ENCODE measurements at regions not wholly inside any gene's neighbourhood (a gene's known extent, or its start where the extent isn't known, plus 50 kb on each side); places are given as distances from the start of the nearest gene placed in this dataset.

GRCh38 chr3:117080872-117081271 is 371.3 kb downstream of the TUSC7 start:
- H3K36me3 Mint-ChIP-seq, result no peaks in the 10 kb centered on the region
- H3K4me1 ChIP-seq (ENCODE audit: insufficient read depth, low read length), result no peaks in the 10 kb centered on the region
- no peaks in the 10 kb centered on the region for H3K9me3 ChIP-seq (ENCODE audit: low read length)
- ChIA-PET CTCF (no interaction called here), POLR2A (no interaction called here)
- no peak overlapping the region for H3K27ac ChIP-seq (ENCODE audit: low read depth, low read length)
- no peaks in the 10 kb centered on the region for H3K36me3 ChIP-seq (ENCODE audit: insufficient read depth, low read length)
- H3K4me1 Mint-ChIP-seq, result no peaks in the 10 kb centered on the region
- H3K27me3 ChIP-seq (ENCODE audit: insufficient read depth, low read length, poor library complexity, severe bottlenecking), result no peaks in the 10 kb centered on the region
- no peaks in the 10 kb centered on the region for H3K27me3 Mint-ChIP-seq
- no peak for DNase-seq
- no peak overlapping the region for H3K27ac Mint-ChIP-seq
- H3K4me3 Mint-ChIP-seq, result no peak overlapping the region
- H3K9me3 Mint-ChIP-seq, result peaks cover under 1 to 18% (median 7%) of the 10 kb centered on the region in 5 donors
- no peak overlapping the region for H3K4me3 ChIP-seq (ENCODE audit: low read length)

GRCh38 chr3:117084277-117084676 is 374.7 kb downstream of the TUSC7 start:
- ChIA-PET CTCF (no interaction called here), POLR2A (no interaction called here)
- DNase-seq, result no peak
- Histone ChIP-seq H3K27ac (ENCODE audit: low read depth, low read length) (no peak overlapping the region), H3K4me1 (ENCODE audit: insufficient read depth, low read length) (no peaks in the 10 kb centered on the region), H3K9me3 (ENCODE audit: low read length) (no peaks in the 10 kb centered on the region), H3K27me3 (ENCODE audit: insufficient read depth, low read length, poor library complexity, severe bottlenecking) (no peaks in the 10 kb centered on the region), H3K4me3 (ENCODE audit: low read length) (no peak overlapping the region), H3K36me3 (ENCODE audit: insufficient read depth, low read length) (no peaks in the 10 kb centered on the region)
- Mint-ChIP-seq H3K36me3 (no peaks in the 10 kb centered on the region), H3K9me3 (peaks cover 1 to 13% (median 7%) of the 10 kb centered on the region in 5 donors), H3K27ac (no peak overlapping the region), H3K27me3 (no peaks in the 10 kb centered on the region), H3K4me1 (no peaks in the 10 kb centered on the region), H3K4me3 (no peak overlapping the region)

- Mint-ChIP-seq H3K4me1 (no peaks in the 10 kb centered on the region), H3K9me3 (peaks cover 1 to 13% (median 7%) of the 10 kb centered on the region in 5 donors), H3K4me3 (no peak overlapping the region), H3K36me3 (no peaks in the 10 kb centered on the region), H3K27ac (no peak overlapping the region), H3K27me3 (no peaks in the 10 kb centered on the region)
- Histone ChIP-seq H3K4me3 (ENCODE audit: low read length) (no peak overlapping the region), H3K27ac (ENCODE audit: low read depth, low read length) (no peak overlapping the region), H3K27me3 (ENCODE audit: insufficient read depth, low read length, poor library complexity, severe bottlenecking) (no peaks in the 10 kb centered on the region), H3K4me1 (ENCODE audit: insufficient read depth, low read length) (no peaks in the 10 kb centered on the region), H3K9me3 (ENCODE audit: low read length) (no peaks in the 10 kb centered on the region), H3K36me3 (ENCODE audit: insufficient read depth, low read length) (no peaks in the 10 kb centered on the region)
- ChIA-PET POLR2A (no interaction called here), CTCF (no interaction called here)
- no peak for DNase-seq
Measured at GRCh38 chr3:117084739-117085270, 375.2 kb downstream of the TUSC7 start.

- no peaks in the 10 kb centered on the region for H3K4me1 Mint-ChIP-seq
- H3K27me3 Mint-ChIP-seq, result no peaks in the 10 kb centered on the region
- no peak overlapping the region for H3K4me3 Mint-ChIP-seq
- no peak for DNase-seq
- no peaks in the 10 kb centered on the region for H3K9me3 ChIP-seq (ENCODE audit: low read length)
- peaks cover 0 to 25% (median 5%) of the 10 kb centered on the region in 5 donors for H3K9me3 Mint-ChIP-seq
- H3K36me3 ChIP-seq (ENCODE audit: insufficient read depth, low read length), result no peaks in the 10 kb centered on the region
- POLR2A ChIA-PET, result no interaction called here
- no peak overlapping the region for H3K4me3 ChIP-seq (ENCODE audit: low read length)
- no peaks in the 10 kb centered on the region for H3K4me1 ChIP-seq (ENCODE audit: insufficient read depth, low read length)
- no peaks in the 10 kb centered on the region for H3K36me3 Mint-ChIP-seq
- no peak overlapping the region for H3K27ac Mint-ChIP-seq
- H3K27ac ChIP-seq (ENCODE audit: low read depth, low read length), result no peak overlapping the region
- no peaks in the 10 kb centered on the region for H3K27me3 ChIP-seq (ENCODE audit: insufficient read depth, low read length, poor library complexity, severe bottlenecking)
- CTCF ChIA-PET, result no interaction called here
Measured at GRCh38 chr3:117091676-117092075, 382.1 kb downstream of the TUSC7 start.

- H3K9me3 ChIP-seq (ENCODE audit: low read length), result no peaks in the 10 kb centered on the region
- H3K36me3 ChIP-seq (ENCODE audit: insufficient read depth, low read length), result no peaks in the 10 kb centered on the region
- Mint-ChIP-seq H3K9me3 (peaks cover 0 to 12% (median 9%) of the 10 kb centered on the region in 5 donors), H3K27me3 (no peaks in the 10 kb centered on the region), H3K4me1 (no peaks in the 10 kb centered on the region), H3K4me3 (no peak overlapping the region), H3K36me3 (no peaks in the 10 kb centered on the region), H3K27ac (no peak overlapping the region)
- ChIA-PET CTCF (no interaction called here), POLR2A (no interaction called here)
- H3K27me3 ChIP-seq (ENCODE audit: insufficient read depth, low read length, poor library complexity, severe bottlenecking), result no peaks in the 10 kb centered on the region
- H3K4me1 ChIP-seq (ENCODE audit: insufficient read depth, low read length), result no peaks in the 10 kb centered on the region
- H3K27ac ChIP-seq (ENCODE audit: low read depth, low read length), result no peak overlapping the region
- no peak for DNase-seq
- H3K4me3 ChIP-seq (ENCODE audit: low read length), result no peak overlapping the region
Measured at GRCh38 chr3:117096549-117096948, 387.0 kb downstream of the TUSC7 start.

GRCh38 chr3:117097351-117097750 is 387.8 kb downstream of the TUSC7 start:
- no peak overlapping the region for H3K4me3 ChIP-seq (ENCODE audit: low read length)
- no peaks in the 10 kb centered on the region for H3K4me1 ChIP-seq (ENCODE audit: insufficient read depth, low read length)
- no peaks in the 10 kb centered on the region for H3K27me3 ChIP-seq (ENCODE audit: insufficient read depth, low read length, poor library complexity, severe bottlenecking)
- H3K9me3 ChIP-seq (ENCODE audit: low read length), result no peaks in the 10 kb centered on the region
- ChIA-PET POLR2A (no interaction called here), CTCF (no interaction called here)
- H3K9me3 Mint-ChIP-seq, result peaks cover 0 to 9% (median 8%) of the 10 kb centered on the region in 5 donors
- no peaks in the 10 kb centered on the region for H3K36me3 ChIP-seq (ENCODE audit: insufficient read depth, low read length)
- H3K27ac ChIP-seq (ENCODE audit: low read depth, low read length), result no peak overlapping the region
- no peak overlapping the region for H3K4me3 Mint-ChIP-seq
- no peak for DNase-seq
- H3K4me1 Mint-ChIP-seq, result no peaks in the 10 kb centered on the region
- H3K36me3 Mint-ChIP-seq, result no peaks in the 10 kb centered on the region
- H3K27ac Mint-ChIP-seq, result no peak overlapping the region
- H3K27me3 Mint-ChIP-seq, result no peaks in the 10 kb centered on the region

- ChIA-PET CTCF (no interaction called here), POLR2A (no interaction called here)
- Histone ChIP-seq H3K27ac (ENCODE audit: low read depth, low read length) (no peak overlapping the region), H3K27me3 (ENCODE audit: insufficient read depth, low read length, poor library complexity, severe bottlenecking) (no peaks in the 10 kb centered on the region), H3K36me3 (ENCODE audit: insufficient read depth, low read length) (no peaks in the 10 kb centered on the region), H3K9me3 (ENCODE audit: low read length) (no peaks in the 10 kb centered on the region), H3K4me1 (ENCODE audit: insufficient read depth, low read length) (no peaks in the 10 kb centered on the region), H3K4me3 (ENCODE audit: low read length) (no peak overlapping the region)
- no peak overlapping the region for H3K4me3 Mint-ChIP-seq
- H3K4me1 Mint-ChIP-seq, result no peaks in the 10 kb centered on the region
- peaks cover 0 to 10% (median 5%) of the 10 kb centered on the region in 5 donors for H3K9me3 Mint-ChIP-seq
- DNase-seq, result no peak
- H3K36me3 Mint-ChIP-seq, result no peaks in the 10 kb centered on the region
- no peak overlapping the region for H3K27ac Mint-ChIP-seq
- H3K27me3 Mint-ChIP-seq, result no peaks in the 10 kb centered on the region
Measured at GRCh38 chr3:117101697-117102096, 392.1 kb downstream of the TUSC7 start.

- H3K4me1 ChIP-seq (ENCODE audit: insufficient read depth, low read length), result no peaks in the 10 kb centered on the region
- no peak overlapping the region for H3K4me3 Mint-ChIP-seq
- H3K27me3 Mint-ChIP-seq, result no peaks in the 10 kb centered on the region
- H3K4me1 Mint-ChIP-seq, result no peaks in the 10 kb centered on the region
- DNase-seq, result no peak
- H3K27ac Mint-ChIP-seq, result no peak overlapping the region
- H3K9me3 ChIP-seq (ENCODE audit: low read length), result no peaks in the 10 kb centered on the region
- H3K9me3 Mint-ChIP-seq, result peaks cover 0 to 10% (median 5%) of the 10 kb centered on the region in 5 donors
- H3K27me3 ChIP-seq (ENCODE audit: insufficient read depth, low read length, poor library complexity, severe bottlenecking), result no peaks in the 10 kb centered on the region
- no peaks in the 10 kb centered on the region for H3K36me3 ChIP-seq (ENCODE audit: insufficient read depth, low read length)
- no peak overlapping the region for H3K27ac ChIP-seq (ENCODE audit: low read depth, low read length)
- no peak overlapping the region for H3K4me3 ChIP-seq (ENCODE audit: low read length)
- ChIA-PET CTCF (no interaction called here), POLR2A (no interaction called here)
- no peaks in the 10 kb centered on the region for H3K36me3 Mint-ChIP-seq
Measured at GRCh38 chr3:117102426-117102825, 392.8 kb downstream of the TUSC7 start.

- DNase-seq, result no peak
- Histone ChIP-seq H3K4me3 (ENCODE audit: low read length) (no peak overlapping the region), H3K36me3 (ENCODE audit: insufficient read depth, low read length) (no peaks in the 10 kb centered on the region), H3K9me3 (ENCODE audit: low read length) (no peaks in the 10 kb centered on the region), H3K27me3 (ENCODE audit: insufficient read depth, low read length, poor library complexity, severe bottlenecking) (no peaks in the 10 kb centered on the region), H3K4me1 (ENCODE audit: insufficient read depth, low read length) (no peaks in the 10 kb centered on the region), H3K27ac (ENCODE audit: low read depth, low read length) (no peak overlapping the region)
- ChIA-PET POLR2A (no interaction called here), CTCF (no interaction called here)
- no peaks in the 10 kb centered on the region for H3K36me3 Mint-ChIP-seq
- H3K4me1 Mint-ChIP-seq, result no peaks in the 10 kb centered on the region
- peaks cover 2 to 12% (median 6%) of the 10 kb centered on the region in 5 donors for H3K9me3 Mint-ChIP-seq
- H3K4me3 Mint-ChIP-seq, result no peak overlapping the region
- H3K27me3 Mint-ChIP-seq, result no peaks in the 10 kb centered on the region
- H3K27ac Mint-ChIP-seq, result no peak overlapping the region
Measured at GRCh38 chr3:117103675-117104074, 394.1 kb downstream of the TUSC7 start.

Measured in CD8-positive, alpha-beta memory T cell (primary cell).